ENCODE measurements at regions not wholly inside any gene's neighbourhood (a gene's known extent, or its start where the extent isn't known, plus 50 kb on each side); places are given as distances from the start of the nearest gene placed in this dataset.

DNA sequence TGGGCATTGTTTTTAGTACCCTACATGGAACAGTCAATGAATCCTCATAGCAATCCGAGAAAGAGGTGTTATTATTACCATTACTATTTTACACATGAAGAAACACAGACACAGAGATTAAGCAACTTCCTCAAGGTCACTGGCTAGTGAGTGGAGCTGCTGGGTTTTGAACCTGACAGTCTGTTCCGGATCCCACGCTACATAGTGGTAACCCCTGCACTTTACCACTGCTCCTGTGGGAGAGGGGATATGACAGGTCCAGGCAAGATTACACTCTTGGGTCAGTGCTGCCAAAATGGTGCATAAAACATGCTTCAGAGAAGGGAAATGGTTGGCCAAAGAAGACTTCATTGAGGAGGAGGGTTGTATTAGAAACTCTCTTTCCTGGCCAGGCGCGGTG, 185.7 kb downstream of the XPNPEP1 start:
- H3K18ac ChIP-seq (ENCODE audit: low read depth, low read length), result no peak overlapping the region
- BruUV-seq (replicated peaks), result no TSS peak
- no peaks in the 10 kb centered on the region for H3K9me1 ChIP-seq (ENCODE audit: insufficient read depth, low read length)
- no peak overlapping the region for H2AFZ ChIP-seq (replicated peaks; ENCODE audit: low read length, poor library complexity)
- no peak overlapping the region for H2BK120ac ChIP-seq (ENCODE audit: low read depth, low read length)
- H3K27ac ChIP-seq (ENCODE audit: insufficient read depth, low read length), result no peak overlapping the region
- H3K4me2 ChIP-seq (ENCODE audit: low read depth, low read length), result no peak overlapping the region
- H3K36me3 ChIP-seq (ENCODE audit: control insufficient read depth, insufficient read depth, low read length), result no peaks in the 10 kb centered on the region
- H4K8ac ChIP-seq (ENCODE audit: low read depth in 2 of 2, low read length in 2 of 2), result no peak overlapping the region
- H4K5ac ChIP-seq (ENCODE audit: low read depth, low read length), result no peak overlapping the region
- no peak overlapping the region for H3K4me3 ChIP-seq (ENCODE audit: insufficient read depth, low read depth, low read length)
- dilution Hi-C loops (cut with HindIII; ENCODE audit: low sequenced_read_pairs, unreplicated experiment) (no loop called here), intact Hi-C loops (cut with micrococcal nuclease) (no loop called here), in situ Hi-C loops (cut with MboI; ENCODE audit: low sequenced_read_pairs) (no loop called here)
- H4K91ac ChIP-seq (ENCODE audit: insufficient read depth, low read depth, low read length), result no peak overlapping the region
- no peak overlapping the region for H2AK9ac ChIP-seq (replicated peaks; ENCODE audit: low read depth, low read length, poor library complexity)
- H3K14ac ChIP-seq (replicated peaks; ENCODE audit: low read depth, low read length), result no peak overlapping the region
- H3K4me1 ChIP-seq (ENCODE audit: control insufficient read depth, insufficient read depth, low read length), result no peaks in the 10 kb centered on the region
- H3K9me3 ChIP-seq (ENCODE audit: control insufficient read depth, insufficient read depth, low read length), result no peaks in the 10 kb centered on the region
- WGBS, 2 experiments (ENCODE audit: extremely low coverage in 2 of 2, insufficient read length in 1 of 2), result no CpG with 5 or more reads among the region's 5 CpGs
- no peak overlapping the region for H2AK5ac ChIP-seq (ENCODE audit: low read depth, low read length)
- no peak overlapping the region for H2BK5ac ChIP-seq (ENCODE audit: low read depth, low read length, poor library complexity, severe bottlenecking)
- no peak overlapping the region for H3K23ac ChIP-seq (ENCODE audit: low read depth, low read length)
- no peaks in the 10 kb centered on the region for H3K27me3 ChIP-seq (ENCODE audit: control insufficient read depth, insufficient read depth, low read length)
- ATAC-seq (ENCODE audit: low read depth) (no peak), DNase-seq (no peak)
- CTCF ChIA-PET, result no interaction called here
- H2BK20ac ChIP-seq (ENCODE audit: low read depth, low read length), result no peak overlapping the region
- no peak overlapping the region for H3K4ac ChIP-seq (ENCODE audit: low read depth, low read length)
- no peak overlapping the region for H2BK15ac ChIP-seq (ENCODE audit: low read depth, low read length)
- POLR2A ChIA-PET (ENCODE audit: unreplicated experiment), result no interaction called here
- no peak overlapping the region for H3K56ac ChIP-seq (ENCODE audit: extremely low read depth, insufficient read depth, low read length)
- no peaks in the 10 kb centered on the region for H3K79me1 ChIP-seq (ENCODE audit: low read depth in 1 of 2, low read length in 2 of 2)
- no peaks in the 10 kb centered on the region for H4K20me1 ChIP-seq (ENCODE audit: insufficient read depth, low read length)
- H3K9ac ChIP-seq (ENCODE audit: low read depth, low read length), result no peak overlapping the region
- TF ChIP-seq RCOR1 (IDR thresholded peaks at IDR 0.05; ENCODE audit: insufficient replicate concordance, low read length) (no peak), SMC3 (IDR thresholded peaks at IDR 0.05; ENCODE audit: low read depth, low read length) (no peak), BHLHE40 (IDR thresholded peaks at IDR 0.05; ENCODE audit: low read depth, low read length) (no peak)

Measured in IMR-90 (cell line).